MM.1S (cell line): ENCODE measurements at regions not wholly inside any gene's neighbourhood (a gene's known extent, or its start where the extent isn't known, plus 50 kb on each side); places are given as distances from the start of the nearest gene placed in this dataset.

Experiments used
- DNase-seq: peaks from one replicate; pipeline ENCODE4 v3.0.0-alpha.2; 2015
- H2AFZ ChIP-seq: fragments of 300-600 bp; sonication (generic); 2 replicates; pipeline ENCODE4 v1.6.0; 2016; ENCODE audit warnings: antibody characterized with exemption, low read length
- H3F3A ChIP-seq: fragments of 300-600 bp; sonication (generic); 2 replicates; pipeline ENCODE4 v1.6.1; 2016; ENCODE audit warnings: mild to moderate bottlenecking, antibody characterized with exemption, low read length, moderate library complexity, mixed read lengths; ENCODE audit not compliant: insufficient read depth
- H3K27ac ChIP-seq: fragments of 300-600 bp; sonication (generic); 2 replicates; pipeline ENCODE4 v1.5.1; 2016; ENCODE audit warnings: mild to moderate bottlenecking, low read length
- H3K27me3 ChIP-seq: fragments of 300-600 bp; sonication (generic); replicated peaks from 2 replicates; pipeline ENCODE4 v1.6.0; 2016; ENCODE audit warnings: low read length; ENCODE audit not compliant: insufficient read depth
- H3K36me3 ChIP-seq: fragments of 300-600 bp; sonication (generic); replicated peaks from 2 replicates; pipeline ENCODE4 v1.6.1; 2016; ENCODE audit warnings: mild to moderate bottlenecking, low read length, mixed read lengths; ENCODE audit not compliant: insufficient read depth
- H3K4me1 ChIP-seq: fragments of 300-600 bp; sonication (generic); 2 replicates; pipeline ENCODE4 v1.6.1; 2016; ENCODE audit warnings: low read length, mixed read lengths
- H3K4me2 ChIP-seq: fragments of 300-600 bp; sonication (generic); 2 replicates; pipeline ENCODE4 v1.6.0; 2016; ENCODE audit warnings: low read depth, low read length
- H3K4me3 ChIP-seq: fragments of 300-600 bp; sonication (generic); 2 replicates; pipeline ENCODE4 v1.5.1; 2016; ENCODE audit warnings: low read length, mixed read lengths
- H3K79me2 ChIP-seq: fragments of 300-600 bp; sonication (generic); 2 replicates; pipeline ENCODE4 v1.6.1; 2016; ENCODE audit warnings: mixed run types, low read length, mixed read lengths
- H3K9ac ChIP-seq: fragments of 300-600 bp; sonication (generic); 2 replicates; pipeline ENCODE4 v1.6.1; 2016; ENCODE audit warnings: low read length, mixed read lengths
- H3K9me2 ChIP-seq: fragments of 300-600 bp; sonication (generic); replicated peaks from 2 replicates; pipeline ENCODE4 v1.6.1; 2016; ENCODE audit warnings: mild to moderate bottlenecking, low read length, mixed read lengths; ENCODE audit not compliant: insufficient read depth
- H3K9me3 ChIP-seq: fragments of 300-600 bp; sonication (generic); replicated peaks from 2 replicates; pipeline ENCODE4 v1.6.1; 2016; ENCODE audit warnings: mild to moderate bottlenecking, low read length, mixed read lengths; ENCODE audit not compliant: insufficient read depth
- H4K20me1 ChIP-seq: fragments of 300-600 bp; sonication (generic); 2 replicates; pipeline ENCODE4 v1.6.1; 2016; ENCODE audit warnings: mild to moderate bottlenecking, low read length, moderate library complexity, mixed read lengths; ENCODE audit not compliant: insufficient read depth
- CTCF ChIP-seq: fragments of 300-600 bp; sonication (generic); IDR thresholded peaks from 2 replicates; pipeline ENCODE4 v1.5.1; 2016; ENCODE audit warnings: antibody characterized with exemption, low read length, mixed read lengths
- EZH2 ChIP-seq: fragments of 300-600 bp; sonication (generic); optimal IDR thresholded peaks from 2 replicates; pipeline ENCODE3; 2017; ENCODE audit warnings: low read depth, mild to moderate bottlenecking, antibody characterized with exemption, low read length, mixed read lengths
- EZH2phosphoT487 ChIP-seq: fragments of 300-600 bp; sonication (generic); IDR thresholded peaks from 2 replicates; pipeline ENCODE4 v1.6.1; 2018; ENCODE audit warnings: antibody characterized with exemption, low read length

GRCh38 chr9:134971196-134971595, 53.5 kb upstream of the FCN1 start:
- no peaks in the 10 kb centered on the region for H3K36me3 ChIP-seq
- H3F3A ChIP-seq, result no peaks in the 10 kb centered on the region
- no peaks in the 10 kb centered on the region for H3K4me1 ChIP-seq
- H3K27me3 ChIP-seq, result peaks cover 98% of the 10 kb centered on the region
- H4K20me1 ChIP-seq, result no peaks in the 10 kb centered on the region
- no peaks in the 10 kb centered on the region for H3K9me2 ChIP-seq
- no peak for DNase-seq
- no peak overlapping the region for H3K4me2 ChIP-seq
- H3K27ac ChIP-seq, result no peak overlapping the region
- TF ChIP-seq EZH2phosphoT487 (no peak), EZH2 (no peak), CTCF (no peak)
- no peaks in the 10 kb centered on the region for H3K79me2 ChIP-seq
- no peak overlapping the region for H3K4me3 ChIP-seq
- H2AFZ ChIP-seq, result no peak overlapping the region
- no peak overlapping the region for H3K9ac ChIP-seq
- no peaks in the 10 kb centered on the region for H3K9me3 ChIP-seq

- H3K4me1 ChIP-seq, result no peaks in the 10 kb centered on the region
- H3K4me2 ChIP-seq, result no peak overlapping the region
- TF ChIP-seq EZH2phosphoT487, result no peak
- no peak for TF ChIP-seq EZH2
- no peaks in the 10 kb centered on the region for H3F3A ChIP-seq
- no peaks in the 10 kb centered on the region for H3K36me3 ChIP-seq
- H3K27me3 ChIP-seq, result peaks cover 96% of the 10 kb centered on the region
- no peak overlapping the region for H3K4me3 ChIP-seq
- H3K9me2 ChIP-seq, result no peaks in the 10 kb centered on the region
- H3K9ac ChIP-seq, result no peak overlapping the region
- no peaks in the 10 kb centered on the region for H4K20me1 ChIP-seq
- no peak overlapping the region for H3K27ac ChIP-seq
- H3K79me2 ChIP-seq, result no peaks in the 10 kb centered on the region
- no peaks in the 10 kb centered on the region for H3K9me3 ChIP-seq
- H2AFZ ChIP-seq, result no peak overlapping the region
- no peak for DNase-seq
These were observed 54.0 kb upstream of the FCN1 start for GRCh38 chr9:134971696-134972095.

GRCh38 chr9:134972140-134972539, 54.4 kb upstream of the FCN1 start:
- H2AFZ ChIP-seq, result no peak overlapping the region
- no peak overlapping the region for H3K4me2 ChIP-seq
- no peaks in the 10 kb centered on the region for H3K79me2 ChIP-seq
- H3K27ac ChIP-seq, result no peak overlapping the region
- H4K20me1 ChIP-seq, result no peaks in the 10 kb centered on the region
- H3K9me2 ChIP-seq, result no peaks in the 10 kb centered on the region
- no peak for TF ChIP-seq CTCF
- no peak for TF ChIP-seq EZH2phosphoT487
- TF ChIP-seq EZH2, result no peak
- H3K4me1 ChIP-seq, result no peaks in the 10 kb centered on the region
- no peaks in the 10 kb centered on the region for H3F3A ChIP-seq
- H3K9me3 ChIP-seq, result no peaks in the 10 kb centered on the region
- peaks cover 91% of the 10 kb centered on the region for H3K27me3 ChIP-seq
- H3K4me3 ChIP-seq, result no peak overlapping the region
- DNase-seq, result no peak
- H3K36me3 ChIP-seq, result no peaks in the 10 kb centered on the region
- H3K9ac ChIP-seq, result no peak overlapping the region

GRCh38 chr9:134975253-134975652, 57.5 kb upstream of the FCN1 start:
- Histone ChIP-seq H3K79me2 (no peaks in the 10 kb centered on the region), H3K4me3 (no peak overlapping the region), H3K9ac (no peak overlapping the region), H3K36me3 (no peaks in the 10 kb centered on the region), H4K20me1 (no peaks in the 10 kb centered on the region), H3K9me2 (no peaks in the 10 kb centered on the region), H3K4me2 (no peak overlapping the region), H3K9me3 (no peaks in the 10 kb centered on the region), H2AFZ (no peak overlapping the region), H3K4me1 (no peaks in the 10 kb centered on the region), H3K27ac (no peak overlapping the region), H3F3A (no peaks in the 10 kb centered on the region), H3K27me3 (peaks cover 83% of the 10 kb centered on the region)
- TF ChIP-seq EZH2phosphoT487, result no peak
- TF ChIP-seq EZH2, result no peak
- no peak for TF ChIP-seq CTCF
- no peak for DNase-seq
